GM18502 (cell line): ENCODE measurements at regions not wholly inside any gene's neighbourhood (a gene's known extent, or its start where the extent isn't known, plus 50 kb on each side); places are given as distances from the start of the nearest gene placed in this dataset.

Experiments used
- ATAC-seq: cut with Tn5 transposase; IDR thresholded peaks from one replicate; pipeline ENCODE4 v1.9.1; 2021; ENCODE audit warnings: mild to moderate bottlenecking; ENCODE audit not compliant: unreplicated experiment, poor library complexity

GRCh38 chr7:18295781-18296423 is 199.6 kb upstream of the HDAC9 start:
- no peak for ATAC-seq

- ATAC-seq: no peak
Observed at GRCh38 chr7:18302097-18302496, 193.5 kb upstream of the HDAC9 start.

DNA sequence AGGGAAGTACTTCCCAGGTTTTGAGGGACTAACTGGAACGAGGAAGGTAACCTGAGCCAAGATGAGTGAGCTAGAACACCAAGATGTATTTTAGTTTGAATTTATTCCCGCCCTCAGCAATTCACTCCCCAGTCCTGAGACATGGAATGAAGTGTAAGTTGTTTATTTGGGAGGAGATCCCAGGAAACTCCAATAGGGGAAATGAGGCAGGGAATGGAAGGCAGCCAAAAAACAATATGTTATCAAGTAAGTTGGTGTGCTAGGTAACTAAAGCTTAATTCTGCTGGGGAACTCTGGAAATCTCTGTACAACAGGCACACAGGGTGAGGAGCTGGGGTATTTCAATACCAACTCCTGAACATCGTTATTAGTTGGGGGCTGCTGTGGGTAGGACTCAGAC is 189.7 kb upstream of the HDAC9 start:
- no peak for ATAC-seq

DNA sequence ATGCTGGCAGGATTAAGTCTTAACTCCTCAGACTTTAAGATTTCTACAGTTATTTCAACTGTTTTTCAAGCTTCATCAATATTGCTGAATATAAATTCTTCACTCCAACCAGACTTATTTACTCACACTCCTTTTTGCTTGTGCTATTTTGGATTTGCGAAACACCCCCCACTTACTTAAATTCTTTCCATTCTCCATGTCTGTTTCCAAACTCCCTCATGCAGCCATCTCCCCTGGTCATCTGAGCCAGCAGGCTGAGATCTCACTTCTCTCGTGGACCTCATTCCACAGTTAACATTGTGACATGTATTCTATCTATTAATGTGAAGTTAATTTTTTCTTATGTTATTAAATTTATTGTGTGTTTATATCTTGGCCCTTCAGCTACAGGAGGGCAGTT is 188.9 kb upstream of the HDAC9 start:
- ATAC-seq: no peak

DNA sequence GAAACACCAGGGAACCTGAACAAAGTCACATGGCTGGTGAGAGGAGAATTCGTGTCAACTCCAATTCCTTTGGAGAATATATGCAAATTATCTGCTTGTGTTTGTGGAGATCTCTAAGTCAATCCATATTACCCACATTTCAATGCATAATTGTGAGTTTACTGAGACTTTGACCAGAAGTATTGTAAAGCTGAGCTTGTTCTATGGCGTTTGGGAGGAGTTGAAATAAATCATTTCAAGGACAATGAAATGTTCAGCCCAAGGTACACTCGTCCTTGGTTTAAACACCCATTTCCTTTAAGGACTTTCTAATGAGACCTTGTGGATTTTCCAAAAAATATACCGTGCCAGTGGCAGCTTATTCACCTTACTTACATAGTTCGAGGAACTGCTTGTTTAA is 186.6 kb upstream of the HDAC9 start:
- ATAC-seq: no peak

DNA sequence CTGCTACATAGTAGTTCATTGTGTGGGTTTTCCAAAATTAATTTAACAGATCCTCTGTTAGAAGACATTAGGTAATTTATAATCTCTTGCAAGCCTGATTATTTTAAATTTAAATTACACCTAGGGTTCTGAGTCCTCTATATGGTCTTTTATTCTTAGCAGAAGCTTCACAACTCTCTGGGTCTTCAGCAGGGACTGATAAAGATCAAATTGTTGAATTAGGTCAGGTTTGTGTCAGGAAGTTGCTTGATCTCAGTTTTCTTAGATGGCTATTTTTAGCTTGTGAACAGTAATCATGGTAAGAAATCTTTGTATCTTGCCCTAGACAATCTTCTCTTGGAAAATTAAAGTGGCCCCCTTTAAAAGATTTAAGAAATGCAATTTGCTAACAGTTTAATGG is 183.1 kb upstream of the HDAC9 start:
- ATAC-seq: no peak

DNA sequence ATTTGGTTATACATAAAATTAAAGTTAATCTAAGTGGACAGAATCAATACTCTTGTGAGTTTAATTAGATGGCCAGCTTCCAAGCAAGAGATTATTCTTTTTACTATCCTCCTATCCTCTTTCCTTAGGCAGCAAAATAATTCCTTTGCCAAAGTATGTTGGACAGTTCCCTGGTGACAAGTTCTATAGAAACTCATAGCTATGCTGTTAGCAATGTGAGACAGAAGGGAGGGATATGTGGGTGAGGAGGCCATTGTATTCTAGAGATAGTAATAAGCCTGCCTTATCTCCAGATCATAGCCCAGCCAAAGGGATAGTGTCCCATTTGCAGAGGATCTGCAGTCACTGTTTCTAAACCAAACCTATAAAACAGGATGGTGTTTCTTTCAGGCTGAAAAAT is 181.6 kb upstream of the HDAC9 start:
- no peak for ATAC-seq

- ATAC-seq: no peak
Observed at GRCh38 chr7:18315241-18315640, 180.3 kb upstream of the HDAC9 start.

- no peak for ATAC-seq
Observed at GRCh38 chr7:18317941-18318340, 177.6 kb upstream of the HDAC9 start.

- no peak for ATAC-seq
Observed at GRCh38 chr7:18320422-18320821, 175.1 kb upstream of the HDAC9 start.

DNA sequence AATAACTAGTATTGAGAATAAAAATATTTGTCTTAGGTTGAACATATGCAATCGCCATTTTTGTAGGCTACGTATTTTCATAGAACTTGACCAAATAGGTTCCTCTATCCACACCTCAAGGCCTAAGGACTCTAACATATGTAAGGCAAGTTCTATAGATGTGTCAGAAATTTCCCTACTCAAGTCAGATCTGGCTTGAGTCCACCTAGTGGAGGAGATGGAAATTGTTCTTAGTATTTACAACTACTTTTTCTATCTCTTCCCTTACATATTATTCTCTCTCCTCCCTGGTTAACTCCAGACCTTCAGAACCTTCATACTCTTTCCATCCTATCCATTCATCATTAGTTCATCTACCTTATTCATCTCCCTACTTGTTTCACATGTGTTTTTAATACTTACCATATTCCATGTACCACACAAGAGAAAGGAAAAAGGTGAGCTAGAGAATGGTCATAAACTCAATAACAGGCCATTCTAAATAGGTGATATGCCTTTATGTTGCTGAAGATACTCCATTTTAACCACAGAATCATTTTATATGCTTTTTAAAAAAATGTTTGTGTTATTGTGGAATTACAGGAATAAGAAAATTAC is 174.5 kb upstream of the HDAC9 start:
- ATAC-seq: peak; percentile 97

DNA sequence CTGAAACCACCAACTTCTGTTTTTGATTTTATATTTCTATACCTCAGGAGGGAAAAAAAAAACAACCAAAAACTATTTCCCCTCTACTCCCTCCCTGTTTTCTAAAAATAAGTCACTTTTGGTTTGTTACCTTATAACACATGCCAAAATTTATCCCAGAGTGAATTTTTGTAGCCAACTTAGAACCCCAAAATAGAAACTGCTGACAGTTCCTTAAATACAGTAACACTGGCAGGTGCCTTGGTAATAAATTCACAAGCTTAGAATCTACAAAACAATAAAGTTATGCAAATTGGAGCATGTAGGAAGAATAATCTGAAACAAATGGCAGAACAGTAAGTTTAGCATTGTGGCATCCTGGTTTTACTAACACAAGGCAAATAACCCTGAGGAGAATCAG is 165.0 kb upstream of the HDAC9 start:
- no peak for ATAC-seq

- ATAC-seq: no peak
Observed at GRCh38 chr7:18336626-18337025, 158.9 kb upstream of the HDAC9 start.

- no peak for ATAC-seq
Observed at GRCh38 chr7:18337048-18337809, 158.3 kb upstream of the HDAC9 start.

DNA sequence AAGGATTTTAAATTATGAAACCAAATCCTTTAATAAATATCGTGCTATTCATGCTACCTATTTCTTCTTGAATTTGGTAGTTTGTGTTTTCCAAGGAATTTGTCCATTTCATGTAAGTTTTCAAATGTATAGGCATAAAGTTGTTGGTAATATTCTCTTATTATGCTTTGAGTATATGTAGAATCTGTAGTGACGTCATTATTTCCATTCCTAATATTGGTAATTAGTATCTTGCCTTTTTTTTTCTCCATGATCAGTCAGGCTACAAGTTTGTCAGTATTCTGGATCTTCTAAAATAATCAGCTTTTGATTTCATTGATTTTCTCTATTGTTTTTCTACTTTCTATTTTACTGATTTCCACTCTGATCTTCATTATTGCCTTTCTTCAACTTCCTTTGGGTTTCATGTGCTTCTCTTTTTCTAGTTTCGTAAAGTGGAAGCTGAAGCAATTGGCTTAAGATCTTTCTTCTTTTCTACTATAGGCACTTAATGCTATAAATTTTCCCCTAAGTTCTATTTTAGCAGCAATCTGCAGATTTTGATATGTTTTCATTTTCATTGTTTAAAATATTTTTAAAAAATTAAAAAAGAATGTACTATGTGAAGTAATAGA is 156.5 kb upstream of the HDAC9 start:
- no peak for ATAC-seq

- no peak for ATAC-seq
Observed at GRCh38 chr7:18341756-18342155, 153.8 kb upstream of the HDAC9 start.

GRCh38 chr7:18343047-18343446 is 152.5 kb upstream of the HDAC9 start:
- ATAC-seq: no peak

DNA sequence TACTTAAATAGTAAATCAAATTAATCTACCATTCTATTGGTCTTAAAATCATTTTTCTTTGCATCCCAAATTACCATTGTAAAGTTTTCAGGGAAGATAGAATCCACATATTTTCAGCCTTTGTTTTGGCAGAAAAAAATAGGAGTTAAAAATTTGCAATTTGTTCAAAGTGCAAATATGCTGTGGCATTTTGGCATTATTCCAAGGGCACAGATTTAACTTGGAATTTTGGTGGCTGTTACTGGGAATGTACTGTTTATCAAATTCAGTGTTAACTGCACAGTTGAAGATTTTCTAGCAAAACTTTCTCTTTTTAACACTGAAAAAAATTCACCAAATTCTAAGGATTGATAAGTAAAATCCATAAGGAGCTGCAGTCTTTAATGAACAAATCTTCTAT is 151.0 kb upstream of the HDAC9 start:
- ATAC-seq: no peak

DNA sequence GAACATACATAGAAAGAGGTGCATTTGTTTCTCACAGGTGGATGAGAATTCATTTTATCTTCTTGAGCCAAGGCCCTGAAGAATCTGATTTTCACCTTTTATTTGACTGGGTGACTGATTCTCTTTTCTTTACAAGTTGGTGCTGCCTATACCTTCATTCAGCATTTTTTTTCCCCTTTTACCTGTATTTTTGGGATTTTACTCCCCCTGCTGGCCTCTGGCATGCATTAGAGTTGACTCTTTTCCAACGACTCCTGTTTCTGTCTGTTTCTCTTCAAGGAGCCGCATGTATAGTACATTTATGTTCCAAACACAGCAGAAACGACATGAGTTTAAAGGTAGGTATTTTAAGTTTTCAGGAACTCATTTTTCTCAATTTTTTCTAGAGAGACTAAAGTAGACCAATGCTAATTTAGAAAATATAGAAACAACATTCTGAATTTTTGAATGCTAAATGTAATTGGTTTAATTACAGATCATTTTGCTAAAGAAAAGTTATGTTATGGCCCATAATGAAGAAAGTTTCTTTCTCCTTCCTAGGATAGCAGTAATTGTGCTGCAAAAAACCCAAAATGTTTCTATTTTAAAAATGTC is 149.8 kb upstream of the HDAC9 start:
- no peak for ATAC-seq

- no peak for ATAC-seq
Observed at GRCh38 chr7:18347170-18347569, 148.4 kb upstream of the HDAC9 start.

DNA sequence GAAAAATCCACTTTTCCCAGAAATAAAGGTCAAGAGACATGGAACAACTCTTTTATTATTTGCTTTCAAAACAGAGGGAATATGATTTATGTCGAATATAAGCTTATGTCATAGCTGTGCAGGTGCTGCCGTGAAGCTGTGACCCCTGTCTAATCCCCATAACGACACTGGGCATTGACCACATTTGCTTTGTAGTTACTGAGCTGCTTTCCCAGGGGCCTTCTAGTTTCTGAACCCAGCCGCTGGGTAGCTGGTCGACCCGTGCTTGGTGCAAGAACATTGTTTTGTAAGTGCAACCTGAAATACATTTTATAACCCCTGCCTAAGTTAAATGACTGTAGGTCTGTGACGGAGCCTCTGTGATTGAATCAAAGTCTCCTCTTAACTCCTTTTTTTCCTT is 144.9 kb upstream of the HDAC9 start:
- ATAC-seq: no peak
